ENCODE measurements at regions not wholly inside any gene's neighbourhood (a gene's known extent, or its start where the extent isn't known, plus 50 kb on each side); places are given as distances from the start of the nearest gene placed in this dataset.

- no peak for DNase-seq
Observed at GRCh38 chr5:20678386-20678785, 690.4 kb upstream of the CDH18 start.

GRCh38 chr5:20660588-20660987 is 672.6 kb upstream of the CDH18 start:
- DNase-seq, result no peak

- no peak for DNase-seq
Observed at GRCh38 chr5:20656262-20656661, 668.3 kb upstream of the CDH18 start.

GRCh38 chr5:20655211-20655610 is 667.2 kb upstream of the CDH18 start:
- no peak for DNase-seq

GRCh38 chr5:20654746-20655145 is 666.7 kb upstream of the CDH18 start:
- DNase-seq, result no peak

GRCh38 chr5:20654033-20654432 is 666.0 kb upstream of the CDH18 start:
- DNase-seq, result no peak

- DNase-seq, result no peak
Observed at GRCh38 chr5:20649966-20650365, 662.0 kb upstream of the CDH18 start.

GRCh38 chr5:20648981-20649380 is 661.0 kb upstream of the CDH18 start:
- no peak for DNase-seq

GRCh38 chr5:20636686-20637085 is 648.7 kb upstream of the CDH18 start:
- no peak for DNase-seq

GRCh38 chr5:20619591-20619990 is 631.6 kb upstream of the CDH18 start:
- no peak for DNase-seq

GRCh38 chr5:20618340-20618739 is 630.3 kb upstream of the CDH18 start:
- DNase-seq, result no peak

- no peak for DNase-seq
Observed at GRCh38 chr5:20617841-20618240, 629.8 kb upstream of the CDH18 start.

- no peak for DNase-seq
Observed at GRCh38 chr5:20615888-20616563, 628.0 kb upstream of the CDH18 start.

GRCh38 chr5:20611620-20612019 is 623.6 kb upstream of the CDH18 start:
- no peak for DNase-seq

- no peak for DNase-seq
Observed at GRCh38 chr5:20610681-20611080, 622.7 kb upstream of the CDH18 start.

- no peak for DNase-seq
Observed at GRCh38 chr5:20609126-20609525, 621.1 kb upstream of the CDH18 start.

- no peak for DNase-seq
Observed at GRCh38 chr5:20608567-20608966, 620.6 kb upstream of the CDH18 start.

GRCh38 chr5:20605732-20606525 is 617.9 kb upstream of the CDH18 start:
- DNase-seq, result no peak

GRCh38 chr5:20604992-20605391 is 617.0 kb upstream of the CDH18 start:
- no peak for DNase-seq

- DNase-seq, result no peak
Observed at GRCh38 chr5:20601678-20602100, 613.7 kb upstream of the CDH18 start.

GRCh38 chr5:20590356-20590755 is 602.4 kb upstream of the CDH18 start:
- DNase-seq, result no peak

GRCh38 chr5:20575571-20575970 is 587.6 kb upstream of the CDH18 start:
- DNase-seq, result peak in 1 of 58 donors; percentile 10

- DNase-seq, result no peak
Observed at GRCh38 chr5:20574576-20574975, 586.6 kb upstream of the CDH18 start.

Data from anterior cingulate cortex (tissue), 58 donors.